ENCODE measurements at regions not wholly inside any gene's neighbourhood (a gene's known extent, or its start where the extent isn't known, plus 50 kb on each side); places are given as distances from the start of the nearest gene placed in this dataset.

- no peak for DNase-seq (ENCODE audit: low read depth, low spot score)
These were observed 751.8 kb downstream of the FGF9 start for GRCh38 chr13:22422712-22423111.

- no peak for DNase-seq (ENCODE audit: low read depth, low spot score)
These were observed 752.4 kb downstream of the FGF9 start for GRCh38 chr13:22423261-22423660.

- no peak for DNase-seq (ENCODE audit: low read depth, low spot score)
These were observed 754.2 kb downstream of the FGF9 start for GRCh38 chr13:22425087-22425486.

- DNase-seq (ENCODE audit: low read depth, low spot score): no peak
These were observed 753.7 kb upstream of the SGCG start for GRCh38 chr13:22427066-22427465.

- no peak for DNase-seq (ENCODE audit: low read depth, low spot score)
These were observed 753.0 kb upstream of the SGCG start for GRCh38 chr13:22427783-22428182.

GRCh38 chr13:22428188-22428828, 752.5 kb upstream of the SGCG start:
- DNase-seq (ENCODE audit: low read depth, low spot score): peak; percentile 45

GRCh38 chr13:22432690-22433089, 748.1 kb upstream of the SGCG start:
- no peak for DNase-seq (ENCODE audit: low read depth, low spot score)

GRCh38 chr13:22447132-22447886, 733.5 kb upstream of the SGCG start:
- no peak for DNase-seq (ENCODE audit: low read depth, low spot score)

- no peak for DNase-seq (ENCODE audit: low read depth, low spot score)
These were observed 731.5 kb upstream of the SGCG start for GRCh38 chr13:22449251-22449650.

- peak; percentile 69 for DNase-seq (ENCODE audit: low read depth, low spot score)
These were observed 729.4 kb upstream of the SGCG start for GRCh38 chr13:22451327-22451741.

GRCh38 chr13:22454586-22454985, 726.2 kb upstream of the SGCG start:
- no peak for DNase-seq (ENCODE audit: low read depth, low spot score)

- peak; percentile 42 for DNase-seq (ENCODE audit: low read depth, low spot score)
These were observed 725.7 kb upstream of the SGCG start for GRCh38 chr13:22455036-22455435.

- no peak for DNase-seq (ENCODE audit: low read depth, low spot score)
These were observed 718.8 kb upstream of the SGCG start for GRCh38 chr13:22461854-22462490.

- no peak for DNase-seq (ENCODE audit: low read depth, low spot score)
These were observed 717.7 kb upstream of the SGCG start for GRCh38 chr13:22463089-22463488.

- DNase-seq (ENCODE audit: low read depth, low spot score): no peak
These were observed 712.7 kb upstream of the SGCG start for GRCh38 chr13:22468045-22468444.

- DNase-seq (ENCODE audit: low read depth, low spot score): no peak
These were observed 712.0 kb upstream of the SGCG start for GRCh38 chr13:22468824-22469223.

GRCh38 chr13:22469452-22469851, 711.3 kb upstream of the SGCG start:
- no peak for DNase-seq (ENCODE audit: low read depth, low spot score)

GRCh38 chr13:22470075-22470474, 710.7 kb upstream of the SGCG start:
- DNase-seq (ENCODE audit: low read depth, low spot score): no peak

- DNase-seq (ENCODE audit: low read depth, low spot score): no peak
These were observed 698.2 kb upstream of the SGCG start for GRCh38 chr13:22482496-22483000.

- peak; percentile 42 for DNase-seq (ENCODE audit: low read depth, low spot score)
These were observed 697.5 kb upstream of the SGCG start for GRCh38 chr13:22483276-22483675.

GRCh38 chr13:22486490-22486889, 694.3 kb upstream of the SGCG start:
- DNase-seq (ENCODE audit: low read depth, low spot score): peak; percentile 71

- DNase-seq (ENCODE audit: low read depth, low spot score): peak; percentile 35
These were observed 692.8 kb upstream of the SGCG start for GRCh38 chr13:22487932-22488331.

- no peak for DNase-seq (ENCODE audit: low read depth, low spot score)
These were observed 691.0 kb upstream of the SGCG start for GRCh38 chr13:22489771-22490170.
